NCI-H2227 (cell line): ENCODE measurements at regions not wholly inside any gene's neighbourhood (a gene's known extent, or its start where the extent isn't known, plus 50 kb on each side); places are given as distances from the start of the nearest gene placed in this dataset.
"Not testable (repeated sequence)": the region's sequence is repeated elsewhere in the genome, so short reads cannot be mapped to it uniquely, and the experiment has no call there.

Experiments
- DNase-seq: peaks from one replicate; lab custom pipeline; 2025; ENCODE audit not compliant: unreplicated experiment; lab: John Stamatoyannopoulos, UW

- no peak for DNase-seq
Observed at GRCh38 chr3:181917027-181917426, 205.3 kb downstream of the SOX2 start.

- DNase-seq: no peak
Observed at GRCh38 chr3:181919375-181919774, 207.7 kb downstream of the SOX2 start.

GRCh38 chr3:181920409-181920808, 208.7 kb downstream of the SOX2 start:
- DNase-seq: no peak

GRCh38 chr3:181921220-181921619, 209.5 kb downstream of the SOX2 start:
- no peak for DNase-seq

GRCh38 chr3:181925841-181926240, 214.1 kb downstream of the SOX2 start:
- not testable (repeated sequence) for DNase-seq

GRCh38 chr3:181929501-181929900, 217.8 kb downstream of the SOX2 start:
- no peak for DNase-seq

GRCh38 chr3:181930105-181930504, 218.4 kb downstream of the SOX2 start:
- no peak for DNase-seq

GRCh38 chr3:181932039-181932438, 220.3 kb downstream of the SOX2 start:
- no peak for DNase-seq

- DNase-seq: no peak
Observed at GRCh38 chr3:181933052-181933618, 221.4 kb downstream of the SOX2 start.

GRCh38 chr3:181935915-181936314, 224.2 kb downstream of the SOX2 start:
- no peak for DNase-seq

- DNase-seq: no peak
Observed at GRCh38 chr3:181936774-181937173, 225.0 kb downstream of the SOX2 start.

GRCh38 chr3:181938580-181938979, 226.9 kb downstream of the SOX2 start:
- DNase-seq: not testable (repeated sequence)

- DNase-seq: no peak
Observed at GRCh38 chr3:181940703-181941102, 229.0 kb downstream of the SOX2 start.

- DNase-seq: no peak
Observed at GRCh38 chr3:181941250-181941649, 229.5 kb downstream of the SOX2 start.

- DNase-seq: no peak
Observed at GRCh38 chr3:181943285-181943684, 231.6 kb downstream of the SOX2 start.

- no peak for DNase-seq
Observed at GRCh38 chr3:181947606-181948005, 235.9 kb downstream of the SOX2 start.

GRCh38 chr3:181948286-181948685, 236.6 kb downstream of the SOX2 start:
- no peak for DNase-seq

GRCh38 chr3:181952221-181952620, 240.5 kb downstream of the SOX2 start:
- no peak for DNase-seq

GRCh38 chr3:181952929-181953328, 241.2 kb downstream of the SOX2 start:
- no peak for DNase-seq

GRCh38 chr3:181955566-181955965, 243.8 kb downstream of the SOX2 start:
- no peak for DNase-seq

- DNase-seq: no peak
Observed at GRCh38 chr3:181956122-181956521, 244.4 kb downstream of the SOX2 start.

- DNase-seq: peak; percentile 3
Observed at GRCh38 chr3:181966393-181966792, 254.7 kb downstream of the SOX2 start.

- no peak for DNase-seq
Observed at GRCh38 chr3:181969925-181970324, 258.2 kb downstream of the SOX2 start.

GRCh38 chr3:181971424-181971823, 259.7 kb downstream of the SOX2 start:
- DNase-seq: no peak
